GM20000 (cell line): ENCODE measurements at regions not wholly inside any gene's neighbourhood (a gene's known extent, or its start where the extent isn't known, plus 50 kb on each side); places are given as distances from the start of the nearest gene placed in this dataset.

Source experiments
- DNase-seq: peaks from one replicate; pipeline ENCODE4 v3.0.0; 2012; ENCODE audit warnings: low spot score
- CTCF ChIP-seq: IDR thresholded peaks from 2 replicates; pipeline ENCODE4 v1.5.1; 2012; ENCODE audit warnings: mild to moderate bottlenecking, control low read depth; ENCODE audit errors: extremely low read depth, missing control alignments

- no peak for DNase-seq
- TF ChIP-seq CTCF = no peak
Observed at GRCh38 chr16:52235186-52235585, 311.8 kb downstream of the TOX3 start.

- DNase-seq = no peak
- TF ChIP-seq CTCF = no peak
Observed at GRCh38 chr16:52234626-52235025, 312.3 kb downstream of the TOX3 start.

- DNase-seq = no peak
- TF ChIP-seq CTCF = no peak
Observed at GRCh38 chr16:52229471-52229870, 317.5 kb downstream of the TOX3 start.

GRCh38 chr16:52227851-52228250 lies 319.1 kb downstream of the TOX3 start:
- TF ChIP-seq CTCF = no peak
- no peak for DNase-seq

GRCh38 chr16:52212841-52213240 lies 334.1 kb downstream of the TOX3 start:
- DNase-seq = no peak

GRCh38 chr16:52209227-52209626 lies 337.7 kb downstream of the TOX3 start:
- no peak for DNase-seq
- no peak for TF ChIP-seq CTCF

More at GRCh38 chr16:52212841-52213240, 334.1 kb downstream of the TOX3 start:
- no peak for TF ChIP-seq CTCF

- no peak for TF ChIP-seq CTCF
Observed at GRCh38 chr16:52203096-52203495, 343.8 kb downstream of the TOX3 start.

More at GRCh38 chr16:52203096-52203495, 343.8 kb downstream of the TOX3 start:
- no peak for DNase-seq
